Endothelial cell of umbilical vein (primary cell): ENCODE measurements at regions not wholly inside any gene's neighbourhood (a gene's known extent, or its start where the extent isn't known, plus 50 kb on each side); places are given as distances from the start of the nearest gene placed in this dataset.

Experiments
- BruUV-seq: library from RNA; stranded (reverse); fragments of 400-500 nt; replicated peaks from 2 replicates; lab custom pipeline; 2021; lab: Mats Ljungman, UMichigan
- CTCF ChIA-PET: fragments of 300-600, 350-600 bp; sonication (Branson Sonifier 250); formaldehyde crosslinking; loops from one replicate; lab custom pipeline; 2021; ENCODE audit warnings: antibody characterized with exemption, inconsistent platforms; lab: Charles Lee
- POLR2A ChIA-PET: fragments of 300-600, 350-600 bp; sonication (Branson Sonifier 250); formaldehyde crosslinking; loops from one replicate; lab custom pipeline; 2021; ENCODE audit warnings: antibody characterized with exemption, inconsistent platforms; lab: Charles Lee
- DNase-seq: peaks from one replicate; pipeline ENCODE4 v3.0.0-alpha.2; 2011; ENCODE audit warnings: low read depth, low spot score
- FAIRE-seq: peaks from 2 replicates; lab custom pipeline; 2011; peaks lifted over from hg19 to GRCh38; lab: Jason Lieb, UNC
- H2AFZ ChIP-seq: 2 replicates; pipeline ENCODE4 v1.6.0; 2012; ENCODE audit warnings: low read depth, low read length, control low read depth, inconsistent platforms
- H3K27ac ChIP-seq: 2 replicates; pipeline ENCODE4 v1.5.1; 2011; ENCODE audit warnings: low read depth, mild to moderate bottlenecking, control low read depth, low read length, moderate library complexity; ENCODE audit not compliant: insufficient read depth
- H3K27me3 ChIP-seq, 2 experiments: 2 replicates each; pipeline versions ENCODE4 v1.6.0 to v1.6.1; 2011; ENCODE audit warnings: low read length in 2 of 2, mixed read lengths in 1 of 2; ENCODE audit not compliant: control insufficient read depth in 2 of 2, insufficient read depth in 2 of 2
- H3K36me3 ChIP-seq, 2 experiments: 2 replicates in 1 of 2; 3 replicates in 1 of 2; pipeline ENCODE4 v1.5.1; 2011; ENCODE audit warnings: low read length in 2 of 2, mild to moderate bottlenecking in 1 of 2, moderate library complexity in 1 of 2; ENCODE audit not compliant: control insufficient read depth in 2 of 2, insufficient read depth in 2 of 2; ENCODE audit errors: extremely low read depth in 1 of 2
- H3K4me1 ChIP-seq: 3 replicates; pipeline ENCODE4 v1.5.1; 2011; ENCODE audit warnings: mild to moderate bottlenecking, low read length; ENCODE audit not compliant: control insufficient read depth, insufficient read depth; ENCODE audit errors: extremely low read depth
- H3K4me2 ChIP-seq: 2 replicates; pipeline ENCODE4 v1.6.1; 2011; ENCODE audit warnings: low read length, control low read depth, mixed read lengths; ENCODE audit not compliant: insufficient read depth
- H3K4me3 ChIP-seq, 3 experiments: fragments of 200-600 bp in 1 of 3; sonication (generic), shearing (Covaris generic) in 1 of 3; replicated peaks in 1 of 3; 2 replicates each; pipeline ENCODE4 v1.5.1; 2011 to 2016; ENCODE audit warnings: control low read depth in 3 of 3, low read length in 3 of 3, mild to moderate bottlenecking in 2 of 3, inconsistent platforms in 1 of 3, low read depth in 1 of 3, moderate library complexity in 1 of 3; ENCODE audit not compliant: insufficient read depth in 1 of 3
- H3K79me2 ChIP-seq: 2 replicates; pipeline ENCODE4 v1.6.0; 2012; ENCODE audit warnings: low read length, inconsistent platforms; ENCODE audit not compliant: control insufficient read depth, insufficient read depth
- H3K9ac ChIP-seq: replicated peaks from 2 replicates; pipeline ENCODE3; 2011; ENCODE audit warnings: low read length, control low read depth; ENCODE audit not compliant: insufficient read depth; ENCODE audit errors: extremely low read depth
- H3K9me1 ChIP-seq: replicated peaks from 3 replicates; pipeline ENCODE4 v1.6.0; 2011; ENCODE audit warnings: mild to moderate bottlenecking, low read length; ENCODE audit not compliant: control insufficient read depth, insufficient read depth; ENCODE audit errors: extremely low read depth
- H3K9me3 ChIP-seq: replicated peaks from 2 replicates; pipeline ENCODE4 v1.5.1; 2012; ENCODE audit warnings: low read length, inconsistent platforms; ENCODE audit not compliant: control insufficient read depth, insufficient read depth
- H4K20me1 ChIP-seq: replicated peaks from 2 replicates; pipeline ENCODE3; 2011; ENCODE audit warnings: mild to moderate bottlenecking, low read length; ENCODE audit not compliant: control insufficient read depth, insufficient read depth; ENCODE audit errors: extremely low read depth
- CTCF ChIP-seq, 2 donors: IDR thresholded peaks; 1 replicate in 1 of 2; 2 replicates in 1 of 2; pipeline ENCODE4 v1.5.1; 2011; ENCODE audit warnings: low read length in 2 of 2, mild to moderate bottlenecking in 2 of 2, moderate library complexity in 2 of 2, control low read depth in 1 of 2, inconsistent platforms in 1 of 2, low read depth in 1 of 2; ENCODE audit not compliant: insufficient read depth in 1 of 2; ENCODE audit errors: extremely low read depth in 1 of 2
- EZH2 ChIP-seq: IDR thresholded peaks from 2 replicates; pipeline ENCODE4 v1.6.1; 2012; ENCODE audit warnings: borderline replicate concordance, low read depth, mild to moderate bottlenecking, moderate library complexity, low read length, inconsistent platforms; ENCODE audit not compliant: severe bottlenecking
- FOS ChIP-seq: IDR thresholded peaks from 2 replicates; pipeline ENCODE4 v1.6.1; 2011; ENCODE audit warnings: mild to moderate bottlenecking, low read length, moderate library complexity, borderline replicate concordance; ENCODE audit not compliant: insufficient read depth
- GATA2 ChIP-seq: IDR thresholded peaks from 2 replicates; pipeline ENCODE4 v1.7.0; 2011; ENCODE audit warnings: low read depth, mild to moderate bottlenecking, moderate library complexity, mixed read lengths, low read length; ENCODE audit not compliant: insufficient read length, insufficient read depth
- JUN ChIP-seq: IDR thresholded peaks from 2 replicates; pipeline ENCODE4 v1.6.1; 2011; ENCODE audit warnings: borderline replicate concordance, low read depth; ENCODE audit not compliant: insufficient read length, insufficient read depth
- MYC ChIP-seq: IDR thresholded peaks from one replicate; pipeline ENCODE4 v1.6.1; 2011; ENCODE audit warnings: mild to moderate bottlenecking, low read depth, low read length
- POLR2A ChIP-seq: IDR thresholded peaks from 2 replicates; pipeline ENCODE4 v1.6.1; 2012; ENCODE audit warnings: low read depth, mild to moderate bottlenecking, control low read depth, low read length
- POLR2AphosphoS5 ChIP-seq: IDR thresholded peaks from 2 replicates; pipeline ENCODE4 v1.6.1; 2012; ENCODE audit warnings: low read depth, mild to moderate bottlenecking, control low read depth, low read length, moderate library complexity; ENCODE audit not compliant: insufficient read depth
- dilution Hi-C: fragments of 300-500 bp; cut with MboI; formaldehyde crosslinking; loops from one replicate; pipeline ENCODE4 v1.15.0; 2019; ENCODE audit warnings: low sequenced_read_pairs; ENCODE audit not compliant: extremely low pct_ligation_motif_present
- intact Hi-C: fragments of 100-400 bp; cut with micrococcal nuclease; formaldehyde crosslinking; loops from one replicate; pipeline ENCODE4 v1.10.0; 2022

DNA sequence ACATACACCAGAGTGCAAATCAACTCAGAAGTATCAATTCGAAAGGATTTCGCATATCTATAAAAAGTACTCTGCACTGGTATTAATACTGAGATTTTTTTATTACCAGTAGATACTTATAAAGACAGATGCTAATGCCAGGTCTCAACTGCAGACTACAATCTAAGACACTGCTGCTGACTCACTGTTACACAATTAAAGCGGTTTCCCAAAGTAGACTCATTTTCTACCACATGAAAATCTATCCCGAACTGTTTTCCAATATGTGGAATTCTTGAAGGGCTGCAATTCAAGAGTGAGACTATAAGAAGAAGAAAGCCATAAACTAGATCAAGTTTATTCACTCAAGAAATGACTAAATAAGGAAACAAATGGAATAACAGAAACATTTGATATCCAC is 57.2 kb upstream of the ARHGAP32 start:
- ChIA-PET CTCF (no interaction called here), POLR2A (no interaction called here)
- intact Hi-C loops = no loop called here
- Histone ChIP-seq H3K27me3 (no peaks in the 10 kb centered on the region), H3K9me3 (no peaks in the 10 kb centered on the region), H3K79me2 (peaks cover 4% of the 10 kb centered on the region), H3K9ac (no peak overlapping the region), H3K36me3 (no peaks in the 10 kb centered on the region), H3K27ac (no peak overlapping the region), H3K4me3 (no peak overlapping the region), H3K4me1 (peaks cover 15% of the 10 kb centered on the region), H3K9me1 (no peaks in the 10 kb centered on the region), H3K4me2 (no peak overlapping the region), H2AFZ (no peak overlapping the region), H4K20me1 (no peaks in the 10 kb centered on the region)
- dilution Hi-C loops = no loop called here
- TF ChIP-seq POLR2AphosphoS5 (no peak), MYC (no peak), CTCF (IDR thresholded peaks at IDR 0.05; ENCODE audit: extremely low read depth in 1 of 2, insufficient read depth in 1 of 2, low read depth in 1 of 2, low read length in 2 of 2) (no peak), FOS (no peak), POLR2A (no peak), GATA2 (no peak), EZH2 (no peak), JUN (no peak)
- DNase-seq (no peak), FAIRE-seq (no peak)
- BruUV-seq = no TSS peak
